Endothelial cell of umbilical vein (primary cell): ENCODE measurements at regions not wholly inside any gene's neighbourhood (a gene's known extent, or its start where the extent isn't known, plus 50 kb on each side); places are given as distances from the start of the nearest gene placed in this dataset.

Experiments
- BruUV-seq: library from RNA; stranded (reverse); fragments of 400-500 nt; replicated peaks from 2 replicates; lab custom pipeline; 2021; lab: Mats Ljungman, UMichigan
- CTCF ChIA-PET: fragments of 300-600, 350-600 bp; sonication (Branson Sonifier 250); formaldehyde crosslinking; loops from one replicate; lab custom pipeline; 2021; ENCODE audit warnings: antibody characterized with exemption, inconsistent platforms; lab: Charles Lee
- POLR2A ChIA-PET: fragments of 300-600, 350-600 bp; sonication (Branson Sonifier 250); formaldehyde crosslinking; loops from one replicate; lab custom pipeline; 2021; ENCODE audit warnings: antibody characterized with exemption, inconsistent platforms; lab: Charles Lee
- DNase-seq: peaks from one replicate; pipeline ENCODE4 v3.0.0-alpha.2; 2011; ENCODE audit warnings: low read depth, low spot score
- FAIRE-seq: peaks from 2 replicates; lab custom pipeline; 2011; peaks lifted over from hg19 to GRCh38; lab: Jason Lieb, UNC
- H2AFZ ChIP-seq: 2 replicates; pipeline ENCODE4 v1.6.0; 2012; ENCODE audit warnings: low read depth, low read length, control low read depth, inconsistent platforms
- H3K27ac ChIP-seq: 2 replicates; pipeline ENCODE4 v1.5.1; 2011; ENCODE audit warnings: low read depth, mild to moderate bottlenecking, control low read depth, low read length, moderate library complexity; ENCODE audit not compliant: insufficient read depth
- H3K27me3 ChIP-seq, 2 experiments: 2 replicates each; pipeline versions ENCODE4 v1.6.0 to v1.6.1; 2011; ENCODE audit warnings: low read length in 2 of 2, mixed read lengths in 1 of 2; ENCODE audit not compliant: control insufficient read depth in 2 of 2, insufficient read depth in 2 of 2
- H3K36me3 ChIP-seq, 2 experiments: 2 replicates in 1 of 2; 3 replicates in 1 of 2; pipeline ENCODE4 v1.5.1; 2011; ENCODE audit warnings: low read length in 2 of 2, mild to moderate bottlenecking in 1 of 2, moderate library complexity in 1 of 2; ENCODE audit not compliant: control insufficient read depth in 2 of 2, insufficient read depth in 2 of 2; ENCODE audit errors: extremely low read depth in 1 of 2
- H3K4me1 ChIP-seq: 3 replicates; pipeline ENCODE4 v1.5.1; 2011; ENCODE audit warnings: mild to moderate bottlenecking, low read length; ENCODE audit not compliant: control insufficient read depth, insufficient read depth; ENCODE audit errors: extremely low read depth
- H3K4me2 ChIP-seq: 2 replicates; pipeline ENCODE4 v1.6.1; 2011; ENCODE audit warnings: low read length, control low read depth, mixed read lengths; ENCODE audit not compliant: insufficient read depth
- H3K4me3 ChIP-seq, 3 experiments: fragments of 200-600 bp in 1 of 3; sonication (generic), shearing (Covaris generic) in 1 of 3; replicated peaks in 1 of 3; 2 replicates each; pipeline ENCODE4 v1.5.1; 2011 to 2016; ENCODE audit warnings: control low read depth in 3 of 3, low read length in 3 of 3, mild to moderate bottlenecking in 2 of 3, inconsistent platforms in 1 of 3, low read depth in 1 of 3, moderate library complexity in 1 of 3; ENCODE audit not compliant: insufficient read depth in 1 of 3
- H3K79me2 ChIP-seq: 2 replicates; pipeline ENCODE4 v1.6.0; 2012; ENCODE audit warnings: low read length, inconsistent platforms; ENCODE audit not compliant: control insufficient read depth, insufficient read depth
- H3K9ac ChIP-seq: replicated peaks from 2 replicates; pipeline ENCODE3; 2011; ENCODE audit warnings: low read length, control low read depth; ENCODE audit not compliant: insufficient read depth; ENCODE audit errors: extremely low read depth
- H3K9me1 ChIP-seq: replicated peaks from 3 replicates; pipeline ENCODE4 v1.6.0; 2011; ENCODE audit warnings: mild to moderate bottlenecking, low read length; ENCODE audit not compliant: control insufficient read depth, insufficient read depth; ENCODE audit errors: extremely low read depth
- H3K9me3 ChIP-seq: replicated peaks from 2 replicates; pipeline ENCODE4 v1.5.1; 2012; ENCODE audit warnings: low read length, inconsistent platforms; ENCODE audit not compliant: control insufficient read depth, insufficient read depth
- H4K20me1 ChIP-seq: replicated peaks from 2 replicates; pipeline ENCODE3; 2011; ENCODE audit warnings: mild to moderate bottlenecking, low read length; ENCODE audit not compliant: control insufficient read depth, insufficient read depth; ENCODE audit errors: extremely low read depth
- CTCF ChIP-seq, 2 donors: IDR thresholded peaks; 1 replicate in 1 of 2; 2 replicates in 1 of 2; pipeline ENCODE4 v1.5.1; 2011; ENCODE audit warnings: low read length in 2 of 2, mild to moderate bottlenecking in 2 of 2, moderate library complexity in 2 of 2, control low read depth in 1 of 2, inconsistent platforms in 1 of 2, low read depth in 1 of 2; ENCODE audit not compliant: insufficient read depth in 1 of 2; ENCODE audit errors: extremely low read depth in 1 of 2
- EZH2 ChIP-seq: IDR thresholded peaks from 2 replicates; pipeline ENCODE4 v1.6.1; 2012; ENCODE audit warnings: borderline replicate concordance, low read depth, mild to moderate bottlenecking, moderate library complexity, low read length, inconsistent platforms; ENCODE audit not compliant: severe bottlenecking
- FOS ChIP-seq: IDR thresholded peaks from 2 replicates; pipeline ENCODE4 v1.6.1; 2011; ENCODE audit warnings: mild to moderate bottlenecking, low read length, moderate library complexity, borderline replicate concordance; ENCODE audit not compliant: insufficient read depth
- GATA2 ChIP-seq: IDR thresholded peaks from 2 replicates; pipeline ENCODE4 v1.7.0; 2011; ENCODE audit warnings: low read depth, mild to moderate bottlenecking, moderate library complexity, mixed read lengths, low read length; ENCODE audit not compliant: insufficient read length, insufficient read depth
- JUN ChIP-seq: IDR thresholded peaks from 2 replicates; pipeline ENCODE4 v1.6.1; 2011; ENCODE audit warnings: borderline replicate concordance, low read depth; ENCODE audit not compliant: insufficient read length, insufficient read depth
- MAX ChIP-seq: IDR thresholded peaks from 2 replicates; pipeline ENCODE4 v1.6.1; 2011; ENCODE audit not compliant: insufficient read depth, insufficient read length
- MYC ChIP-seq: IDR thresholded peaks from one replicate; pipeline ENCODE4 v1.6.1; 2011; ENCODE audit warnings: mild to moderate bottlenecking, low read depth, low read length
- POLR2A ChIP-seq: IDR thresholded peaks from 2 replicates; pipeline ENCODE4 v1.6.1; 2012; ENCODE audit warnings: low read depth, mild to moderate bottlenecking, control low read depth, low read length
- POLR2AphosphoS5 ChIP-seq: IDR thresholded peaks from 2 replicates; pipeline ENCODE4 v1.6.1; 2012; ENCODE audit warnings: low read depth, mild to moderate bottlenecking, control low read depth, low read length, moderate library complexity; ENCODE audit not compliant: insufficient read depth
- dilution Hi-C: fragments of 300-500 bp; cut with MboI; formaldehyde crosslinking; loops from one replicate; pipeline ENCODE4 v1.15.0; 2019; ENCODE audit warnings: low sequenced_read_pairs; ENCODE audit not compliant: extremely low pct_ligation_motif_present
- intact Hi-C: fragments of 100-400 bp; cut with micrococcal nuclease; formaldehyde crosslinking; loops from one replicate; pipeline ENCODE4 v1.10.0; 2022

- no TSS peak for BruUV-seq
- H3K4me3 ChIP-seq, result no peak overlapping the region
- ChIA-PET POLR2A (no interaction called here), CTCF (no interaction called here)
- H3K9me1 ChIP-seq, result no peaks in the 10 kb centered on the region
- TF ChIP-seq CTCF (IDR thresholded peaks at IDR 0.05; ENCODE audit: extremely low read depth in 1 of 2, insufficient read depth in 1 of 2, low read depth in 1 of 2, low read length in 2 of 2), result no peak
- no peak for TF ChIP-seq GATA2
- TF ChIP-seq EZH2, result no peak
- no peak for TF ChIP-seq MAX
- no peak for TF ChIP-seq JUN
- TF ChIP-seq POLR2A, result no peak
- TF ChIP-seq MYC, result no peak
- no peak for TF ChIP-seq FOS
- no peak for TF ChIP-seq POLR2AphosphoS5
- H3K27ac ChIP-seq, result no peak overlapping the region
- H3K9me3 ChIP-seq, result no peaks in the 10 kb centered on the region
- no peaks in the 10 kb centered on the region for H4K20me1 ChIP-seq
- no peaks in the 10 kb centered on the region for H3K4me1 ChIP-seq
- dilution Hi-C loops (no loop called here), intact Hi-C loops (no loop called here)
- H3K27me3 ChIP-seq, result no peaks in the 10 kb centered on the region
- DNase-seq, result no peak
- H3K36me3 ChIP-seq, result no peaks in the 10 kb centered on the region
- H3K4me2 ChIP-seq, result no peak overlapping the region
- no peak overlapping the region for H3K9ac ChIP-seq
- no peaks in the 10 kb centered on the region for H3K79me2 ChIP-seq
- no peak overlapping the region for H2AFZ ChIP-seq
- FAIRE-seq, result no peak
These were observed 390.4 kb upstream of the MEIS2 start for GRCh38 chr15:37490707-37491106.
